HG03108 (cell line): ENCODE measurements at regions not wholly inside any gene's neighbourhood (a gene's known extent, or its start where the extent isn't known, plus 50 kb on each side); places are given as distances from the start of the nearest gene placed in this dataset.
"Not testable (repeated sequence)": the region's sequence is repeated elsewhere in the genome, so short reads cannot be mapped to it uniquely, and the experiment has no call there.

Source experiments
- ATAC-seq: cut with Tn5 transposase; IDR thresholded peaks from one replicate; pipeline ENCODE4 v1.9.1; 2021; ENCODE audit warnings: moderate library complexity; ENCODE audit not compliant: unreplicated experiment

DNA sequence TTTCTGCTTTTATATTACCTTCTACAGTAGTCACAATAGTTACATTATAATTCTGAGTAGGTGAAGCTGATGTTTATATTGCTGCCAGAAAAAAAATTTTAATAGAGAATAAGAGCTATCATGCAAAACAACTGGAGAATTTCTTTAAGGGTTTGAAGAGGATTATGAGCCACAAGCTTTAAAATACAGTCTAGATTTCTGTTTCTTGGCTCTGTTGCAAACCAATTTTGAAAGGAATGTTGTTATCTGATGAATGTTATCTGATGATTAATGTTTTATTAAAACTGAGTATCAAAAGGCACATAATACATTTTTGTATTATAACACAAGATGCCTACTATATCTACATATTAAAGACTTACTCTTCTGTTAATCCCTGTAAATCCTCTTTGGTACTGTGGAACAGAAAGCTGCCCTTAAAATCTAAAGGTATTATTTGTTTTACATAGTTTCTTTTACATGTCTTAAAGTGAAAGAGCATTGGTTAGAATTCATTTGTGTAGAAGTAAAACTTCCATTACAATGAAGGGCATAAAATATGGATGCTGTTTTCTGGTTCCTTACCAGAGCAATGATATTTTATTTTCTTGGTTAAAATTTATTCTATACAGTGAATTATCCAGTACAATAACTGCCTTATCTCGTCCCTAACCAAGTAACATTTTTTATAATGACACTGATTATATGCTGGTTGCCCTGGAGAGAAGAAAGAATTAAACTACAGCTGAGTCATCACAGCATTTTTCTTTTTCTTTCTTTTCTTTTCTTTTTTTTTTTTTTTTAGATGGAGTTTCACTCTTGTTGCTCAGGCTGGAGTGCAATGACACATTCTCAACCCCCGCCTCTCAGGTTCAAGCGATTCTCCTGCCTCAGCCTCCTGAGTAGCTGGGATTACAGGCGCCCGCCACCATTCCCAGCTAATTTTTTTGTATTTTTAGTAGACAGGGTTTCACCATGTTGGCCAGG lies 205.7 kb downstream of the TANC2 start:
- ATAC-seq: no peak

- no peak for ATAC-seq
Observed at GRCh38 chr17:63173450-63173849, 207.4 kb downstream of the TANC2 start.

DNA sequence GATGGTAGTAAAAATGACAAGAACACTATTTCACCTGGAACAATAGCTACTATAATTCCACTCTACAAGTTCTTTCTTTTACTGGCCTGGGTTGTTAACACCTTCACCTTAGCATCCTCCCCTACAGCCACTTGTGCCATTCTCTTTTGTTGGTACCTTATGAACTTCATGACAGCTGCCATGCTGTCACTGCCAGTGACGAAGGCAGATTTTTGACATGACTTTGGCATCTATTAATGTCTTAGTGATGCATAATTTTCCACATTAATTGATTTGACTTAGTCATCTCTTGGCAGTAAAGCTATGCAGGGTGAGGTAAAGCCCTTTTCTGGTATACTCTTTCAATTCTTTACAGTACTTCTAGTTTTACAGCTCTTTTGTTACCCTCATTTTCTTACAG lies 207.9 kb downstream of the TANC2 start:
- no peak for ATAC-seq

- no peak for ATAC-seq
Observed at GRCh38 chr17:63178530-63178929, 212.5 kb downstream of the TANC2 start.

- no peak for ATAC-seq
Observed at GRCh38 chr17:63181856-63182255, 215.8 kb downstream of the TANC2 start.

DNA sequence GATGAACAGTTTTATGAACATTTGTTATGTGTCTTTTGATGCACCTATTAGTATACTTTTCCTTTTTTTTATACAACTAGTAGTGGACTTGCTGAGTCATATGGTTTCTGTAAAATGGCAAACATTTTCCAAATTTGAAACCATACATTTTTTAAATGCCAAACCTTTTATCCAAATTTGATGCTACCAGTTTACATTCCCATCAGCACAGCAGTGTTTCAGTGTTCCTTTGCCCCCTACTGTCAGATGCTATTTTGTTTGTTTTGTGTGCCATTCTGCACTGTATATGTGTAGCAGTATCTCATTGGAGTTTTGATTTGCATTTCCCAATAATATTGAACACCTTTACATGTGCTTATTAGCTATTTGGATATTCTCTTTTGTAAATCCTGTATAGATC lies 219.4 kb downstream of the TANC2 start:
- ATAC-seq: no peak

GRCh38 chr17:63189082-63189481 lies 223.0 kb downstream of the TANC2 start:
- no peak for ATAC-seq

- ATAC-seq: no peak
Observed at GRCh38 chr17:63189930-63190329, 223.9 kb downstream of the TANC2 start.

- ATAC-seq: no peak
Observed at GRCh38 chr17:63190821-63191370, 224.9 kb downstream of the TANC2 start.

DNA sequence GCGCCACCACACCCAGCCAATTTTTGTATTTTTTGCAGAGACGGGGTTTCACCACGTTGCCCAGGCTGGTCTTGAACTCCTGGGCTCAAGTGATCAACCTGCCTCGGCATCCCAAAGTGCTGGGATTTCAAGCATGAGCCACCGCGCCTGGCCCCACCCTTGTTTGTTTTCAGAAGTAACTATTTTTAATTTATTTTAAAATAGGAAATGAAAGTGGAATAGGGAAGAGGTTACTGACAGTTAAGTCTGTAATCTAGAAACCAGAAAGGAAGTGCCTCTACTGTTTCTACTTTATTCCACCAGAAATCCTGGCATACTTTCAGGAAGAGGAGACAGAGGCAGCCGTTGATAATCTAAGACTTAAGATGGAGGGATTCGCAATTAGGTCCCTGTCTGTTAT lies 225.6 kb downstream of the TANC2 start:
- no peak for ATAC-seq

GRCh38 chr17:63193827-63194226 lies 227.8 kb downstream of the TANC2 start:
- ATAC-seq: no peak

DNA sequence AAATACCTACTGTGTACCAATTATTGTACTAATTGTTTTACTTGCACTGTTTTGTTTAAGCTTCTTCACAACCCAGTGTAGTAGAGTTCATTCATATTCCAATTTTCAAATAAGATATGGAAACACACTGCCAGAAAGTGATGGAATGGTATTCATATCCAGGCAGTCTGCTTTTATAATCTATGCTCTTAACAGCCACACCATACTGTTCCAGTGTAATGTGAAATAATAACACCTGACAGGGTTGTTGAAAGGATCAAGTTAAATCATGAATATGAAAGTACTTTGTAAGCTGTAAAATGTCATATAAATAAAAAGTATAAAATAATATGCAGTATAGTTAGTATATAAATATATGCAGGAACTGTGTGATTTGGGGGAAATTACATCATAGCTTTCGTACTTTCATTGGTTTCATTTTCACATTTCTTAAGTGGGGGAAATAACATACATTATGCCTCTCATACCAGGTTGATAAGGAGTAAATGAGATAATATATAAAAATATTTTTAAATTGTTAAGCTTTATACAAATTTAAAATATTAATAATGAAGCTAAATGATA lies 230.8 kb downstream of the TANC2 start:
- no peak for ATAC-seq

DNA sequence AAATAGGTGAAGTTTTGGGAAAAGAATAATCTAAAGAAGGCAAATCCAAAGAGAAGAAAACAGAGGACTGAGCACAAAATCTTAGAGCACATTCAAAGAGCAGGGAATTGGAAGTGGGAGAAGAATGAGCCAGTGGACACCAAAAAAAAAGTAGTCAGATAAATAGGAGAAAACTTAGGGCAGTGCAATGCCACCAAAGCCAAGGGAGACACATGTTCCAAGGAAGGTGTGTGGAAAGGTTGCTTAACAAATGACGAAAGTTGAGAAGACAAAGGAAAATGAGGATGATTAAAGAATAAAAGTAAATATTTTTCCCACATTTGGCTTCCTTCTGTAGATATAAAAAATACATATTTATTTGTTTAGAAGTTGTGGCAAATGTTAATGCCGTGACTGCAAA lies 237.6 kb downstream of the TANC2 start:
- ATAC-seq: no peak

- ATAC-seq: no peak
Observed at GRCh38 chr17:63221939-63222338, 224.2 kb downstream of the CYB561 start.

DNA sequence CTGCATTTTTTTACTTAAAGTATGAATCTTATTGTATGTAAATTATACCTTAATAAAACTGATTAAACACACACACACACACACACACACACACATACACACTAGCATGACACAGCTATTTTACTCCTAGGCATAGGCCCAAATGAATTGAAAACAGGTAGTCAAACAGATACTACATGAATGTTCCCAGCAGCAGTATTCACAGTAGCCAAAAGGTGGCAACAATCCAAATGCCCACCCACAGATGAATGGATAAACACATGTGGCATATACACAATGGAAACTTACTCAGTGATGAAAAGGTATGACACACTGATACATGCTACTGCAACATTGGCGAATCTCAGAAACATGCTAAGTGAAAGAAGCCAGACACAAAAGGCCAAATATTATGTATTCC lies 223.5 kb downstream of the CYB561 start:
- no peak for ATAC-seq

DNA sequence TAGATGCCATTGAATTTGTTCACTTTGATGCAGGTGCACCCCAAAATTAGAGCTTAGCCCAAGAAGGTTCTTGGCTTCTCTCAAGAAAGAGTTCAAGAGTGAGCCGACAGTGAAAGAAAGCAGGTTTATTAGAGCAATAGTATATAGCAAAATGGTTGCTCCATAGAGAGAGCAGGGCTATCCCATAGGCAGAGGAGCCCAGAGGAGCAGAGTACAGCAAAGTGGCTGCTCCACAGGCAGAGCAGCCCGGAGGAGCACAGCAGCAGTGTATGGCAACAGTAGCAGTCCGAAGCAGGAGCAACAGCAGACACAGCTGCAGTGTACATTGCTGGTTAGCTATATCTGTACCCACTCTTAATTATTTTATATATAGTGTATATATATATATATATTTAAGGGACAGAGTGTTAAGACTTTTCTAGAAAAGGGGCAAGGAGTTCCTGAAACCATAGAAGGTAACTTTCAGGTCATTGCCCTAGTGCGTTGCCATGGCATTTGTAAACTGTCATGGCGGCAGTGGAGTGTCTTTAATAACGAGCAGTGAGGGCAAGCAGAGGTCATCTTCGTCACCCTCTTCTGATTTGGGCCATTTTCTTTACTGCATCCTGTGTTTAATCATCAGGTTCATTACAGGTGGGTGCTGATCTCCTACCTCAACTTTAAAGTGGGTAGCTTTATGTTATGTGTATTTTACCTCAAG lies 222.7 kb downstream of the CYB561 start:
- ATAC-seq: no peak

DNA sequence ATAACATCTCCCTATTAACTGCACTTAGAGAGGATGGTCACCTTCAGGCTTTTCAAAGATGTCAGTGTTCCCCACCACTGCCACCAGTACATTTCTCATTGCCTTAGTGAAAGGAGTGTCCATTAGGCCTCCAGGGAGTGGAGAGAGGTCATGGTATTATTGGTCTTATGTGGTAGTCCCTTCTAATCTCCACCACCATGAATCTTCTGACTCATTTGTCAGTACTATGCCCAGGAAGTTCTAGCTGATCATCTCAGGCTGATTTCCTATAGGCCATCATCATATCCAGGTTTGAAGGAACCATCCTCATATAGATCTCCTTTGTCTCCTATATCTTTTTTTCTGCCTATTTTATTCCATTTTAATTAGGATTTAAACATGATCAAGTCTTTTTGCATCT lies 221.5 kb downstream of the CYB561 start:
- ATAC-seq: no peak

- not testable (repeated sequence) for ATAC-seq
Observed at GRCh38 chr17:63226720-63227119, 219.4 kb downstream of the CYB561 start.

GRCh38 chr17:63231015-63231620 lies 215.0 kb downstream of the CYB561 start:
- not testable (repeated sequence) for ATAC-seq

DNA sequence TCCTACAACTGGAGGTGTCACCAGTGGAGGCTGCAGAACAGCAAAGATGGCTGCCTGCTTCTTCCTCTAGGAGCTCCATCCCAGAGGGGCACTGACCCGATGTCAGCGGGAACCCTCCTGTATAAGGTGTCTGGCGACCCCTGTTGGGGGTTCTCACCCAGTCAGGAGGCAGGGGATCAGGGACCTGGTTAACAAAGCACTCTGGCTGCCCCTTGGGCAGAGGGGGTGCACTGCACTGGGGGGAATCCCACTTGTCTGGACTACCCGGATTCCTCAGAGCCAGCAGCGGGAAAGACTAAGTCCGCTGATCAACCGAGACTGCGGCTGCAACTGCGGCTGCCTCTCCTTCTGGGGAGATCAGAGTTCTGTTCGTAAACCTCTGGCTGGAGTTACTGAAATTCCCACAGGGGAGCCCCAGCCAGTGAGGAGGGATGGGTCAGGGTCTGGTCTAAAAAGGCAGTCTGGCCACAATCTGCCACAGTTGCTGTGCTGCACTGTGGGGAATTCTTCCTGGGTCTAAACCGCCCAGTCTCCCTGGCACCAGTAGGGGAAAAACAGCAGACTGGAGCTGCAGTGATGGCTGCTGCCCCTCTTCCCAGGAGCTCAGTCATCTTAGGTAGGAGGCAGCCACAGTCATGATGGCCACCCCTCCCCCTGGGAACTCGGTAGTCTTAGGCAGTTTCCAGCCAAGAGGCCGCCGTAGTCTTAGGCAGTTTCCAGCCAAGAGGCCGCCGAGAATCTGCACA lies 213.4 kb downstream of the CYB561 start:
- ATAC-seq: no peak
